ENCODE measurements at regions not wholly inside any gene's neighbourhood (a gene's known extent, or its start where the extent isn't known, plus 50 kb on each side); places are given as distances from the start of the nearest gene placed in this dataset.

GRCh38 chr2:191514613-191515012 lies 163.3 kb upstream of the NABP1 start:
- DNase-seq (ENCODE audit: low spot score), result no peak

- no peak for DNase-seq (ENCODE audit: low spot score)
Observed at GRCh38 chr2:191515551-191515950, 162.4 kb upstream of the NABP1 start.

GRCh38 chr2:191516260-191516659 lies 161.7 kb upstream of the NABP1 start:
- no peak for DNase-seq (ENCODE audit: low spot score)

GRCh38 chr2:191521608-191522208 lies 156.2 kb upstream of the NABP1 start:
- peak; percentile 30 for DNase-seq (ENCODE audit: low spot score)

- DNase-seq (ENCODE audit: low spot score), result no peak
Observed at GRCh38 chr2:191522478-191523120, 155.3 kb upstream of the NABP1 start.

GRCh38 chr2:191526091-191526490 lies 151.8 kb upstream of the NABP1 start:
- DNase-seq (ENCODE audit: low spot score), result no peak

- DNase-seq (ENCODE audit: low spot score), result no peak
Observed at GRCh38 chr2:191526536-191526935, 151.4 kb upstream of the NABP1 start.

- DNase-seq (ENCODE audit: low spot score), result no peak
Observed at GRCh38 chr2:191526953-191527556, 150.9 kb upstream of the NABP1 start.

- DNase-seq (ENCODE audit: low spot score), result no peak
Observed at GRCh38 chr2:191530618-191531017, 147.3 kb upstream of the NABP1 start.

- no peak for DNase-seq (ENCODE audit: low spot score)
Observed at GRCh38 chr2:191533693-191534180, 144.2 kb upstream of the NABP1 start.

GRCh38 chr2:191537921-191538320 lies 140.0 kb upstream of the NABP1 start:
- DNase-seq (ENCODE audit: low spot score), result no peak

GRCh38 chr2:191538334-191538903 lies 139.5 kb upstream of the NABP1 start:
- DNase-seq (ENCODE audit: low spot score), result no peak

- no peak for DNase-seq (ENCODE audit: low spot score)
Observed at GRCh38 chr2:191539068-191539467, 138.9 kb upstream of the NABP1 start.

GRCh38 chr2:191540681-191541080 lies 137.3 kb upstream of the NABP1 start:
- DNase-seq (ENCODE audit: low spot score), result no peak

- no peak for DNase-seq (ENCODE audit: low spot score)
Observed at GRCh38 chr2:191543708-191544107, 134.2 kb upstream of the NABP1 start.

GRCh38 chr2:191544461-191545062 lies 133.4 kb upstream of the NABP1 start:
- DNase-seq (ENCODE audit: low spot score), result no peak

- DNase-seq (ENCODE audit: low spot score), result no peak
Observed at GRCh38 chr2:191545361-191545760, 132.6 kb upstream of the NABP1 start.

- DNase-seq (ENCODE audit: low spot score), result no peak
Observed at GRCh38 chr2:191552066-191552465, 125.9 kb upstream of the NABP1 start.

- no peak for DNase-seq (ENCODE audit: low spot score)
Observed at GRCh38 chr2:191554240-191554639, 123.7 kb upstream of the NABP1 start.

GRCh38 chr2:191555092-191555742 lies 122.7 kb upstream of the NABP1 start:
- peak; percentile 77 for DNase-seq (ENCODE audit: low spot score)

GRCh38 chr2:191556463-191556862 lies 121.5 kb upstream of the NABP1 start:
- no peak for DNase-seq (ENCODE audit: low spot score)

- DNase-seq (ENCODE audit: low spot score), result no peak
Observed at GRCh38 chr2:191557841-191558240, 120.1 kb upstream of the NABP1 start.

All from globus pallidus (tissue), 1 donor.